AG10803 (cell line): ENCODE measurements at regions not wholly inside any gene's neighbourhood (a gene's known extent, or its start where the extent isn't known, plus 50 kb on each side); places are given as distances from the start of the nearest gene placed in this dataset.

Experiments used
- DNase-seq: peaks from one replicate; pipeline ENCODE4 v3.0.0; 2010; ENCODE audit warnings: low read depth
- H3K4me3 ChIP-seq: 2 replicates; pipeline ENCODE4 v1.5.1; 2011; ENCODE audit warnings: mild to moderate bottlenecking, low read length, control low read depth
- TF ChIP-seq, protein P1 (sequence below): conservative IDR thresholded peaks from 2 replicates; pipeline ENCODE4 v1.5.1; 2011; ENCODE audit warnings: mild to moderate bottlenecking, low read length, control low read depth, inconsistent platforms

- DNase-seq: no peak
- no peak overlapping the region for H3K4me3 ChIP-seq
- TF ChIP-seq, protein P1, sequence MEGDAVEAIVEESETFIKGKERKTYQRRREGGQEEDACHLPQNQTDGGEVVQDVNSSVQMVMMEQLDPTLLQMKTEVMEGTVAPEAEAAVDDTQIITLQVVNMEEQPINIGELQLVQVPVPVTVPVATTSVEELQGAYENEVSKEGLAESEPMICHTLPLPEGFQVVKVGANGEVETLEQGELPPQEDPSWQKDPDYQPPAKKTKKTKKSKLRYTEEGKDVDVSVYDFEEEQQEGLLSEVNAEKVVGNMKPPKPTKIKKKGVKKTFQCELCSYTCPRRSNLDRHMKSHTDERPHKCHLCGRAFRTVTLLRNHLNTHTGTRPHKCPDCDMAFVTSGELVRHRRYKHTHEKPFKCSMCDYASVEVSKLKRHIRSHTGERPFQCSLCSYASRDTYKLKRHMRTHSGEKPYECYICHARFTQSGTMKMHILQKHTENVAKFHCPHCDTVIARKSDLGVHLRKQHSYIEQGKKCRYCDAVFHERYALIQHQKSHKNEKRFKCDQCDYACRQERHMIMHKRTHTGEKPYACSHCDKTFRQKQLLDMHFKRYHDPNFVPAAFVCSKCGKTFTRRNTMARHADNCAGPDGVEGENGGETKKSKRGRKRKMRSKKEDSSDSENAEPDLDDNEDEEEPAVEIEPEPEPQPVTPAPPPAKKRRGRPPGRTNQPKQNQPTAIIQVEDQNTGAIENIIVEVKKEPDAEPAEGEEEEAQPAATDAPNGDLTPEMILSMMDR: no peak
Observed at GRCh38 chr5:66475731-66476130, 120.5 kb upstream of the MAST4 start.

GRCh38 chr5:66477596-66477995, 118.6 kb upstream of the MAST4 start:
- no peak overlapping the region for H3K4me3 ChIP-seq
- DNase-seq: no peak
- TF ChIP-seq, protein P1: no peak

- TF ChIP-seq, protein P1: no peak
- no peak for DNase-seq
- H3K4me3 ChIP-seq: no peak overlapping the region
Observed at GRCh38 chr5:66494437-66494836, 101.8 kb upstream of the MAST4 start.

- DNase-seq: peak; percentile 1
Observed at GRCh38 chr5:66498791-66499207, 97.4 kb upstream of the MAST4 start.

DNA sequence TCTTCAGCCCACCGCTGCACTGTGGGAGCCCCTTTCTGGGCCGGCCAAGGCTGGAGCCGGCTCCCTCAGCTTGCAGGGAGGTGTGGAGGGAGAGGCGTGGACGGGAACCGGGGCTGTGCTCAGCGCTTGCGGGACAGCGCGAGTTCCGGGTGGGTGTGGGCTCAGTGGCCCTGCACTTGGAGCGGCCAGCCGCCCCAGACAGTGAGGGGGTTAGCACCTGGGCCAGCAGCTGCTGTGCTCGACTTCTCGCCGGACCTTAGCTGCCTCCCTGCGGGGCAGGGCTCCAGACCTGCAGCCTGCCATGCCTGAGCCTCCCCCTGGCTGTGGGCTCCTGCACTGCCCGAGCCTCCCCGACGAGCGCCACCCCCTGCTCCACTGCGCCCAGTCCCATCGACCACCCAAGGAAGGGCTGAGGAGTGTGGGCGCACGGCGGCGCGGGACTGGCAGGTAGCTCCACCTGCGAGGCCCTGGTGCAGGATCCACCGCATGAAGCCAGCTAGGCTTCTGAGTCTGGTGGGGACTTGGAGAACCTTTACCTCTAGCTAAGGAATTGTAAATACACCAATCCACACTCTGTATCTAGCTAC, 92.9 kb upstream of the MAST4 start:
- no peak for DNase-seq
- no peak overlapping the region for H3K4me3 ChIP-seq
- TF ChIP-seq, protein P1: no peak

More at GRCh38 chr5:66498791-66499207, 97.4 kb upstream of the MAST4 start:
- TF ChIP-seq, protein P1: peak; percentile 12; the same call in 1 of the 2 replicates
- no peak overlapping the region for H3K4me3 ChIP-seq

- no peak for DNase-seq
- no peak overlapping the region for H3K4me3 ChIP-seq
- TF ChIP-seq, protein P1: no peak
Observed at GRCh38 chr5:66507106-66507505, 89.1 kb upstream of the MAST4 start.

GRCh38 chr5:66511491-66511890, 84.7 kb upstream of the MAST4 start:
- H3K4me3 ChIP-seq: no peak overlapping the region
- DNase-seq: no peak
- TF ChIP-seq, protein P1: no peak
